T-helper 2 cell treated with Interferon-gamma antibody and Interleukin-4, amounts not matched to agents 5 μg/mL and 100 μg/mL, for 36 hours (primary cell): ENCODE measurements at regions not wholly inside any gene's neighbourhood (a gene's known extent, or its start where the extent isn't known, plus 50 kb on each side); places are given as distances from the start of the nearest gene placed in this dataset.
"Not testable (repeated sequence)": the region's sequence is repeated elsewhere in the genome, so short reads cannot be mapped to it uniquely, and the experiment has no call there.

Experiments used
- DNase-seq: peaks from one replicate; pipeline ENCODE4 v3.0.0; 2021; ENCODE audit warnings: low spot score
- H3K27ac Mint-ChIP-seq: one replicate; pipeline ENCODE4 v1.8.0; 2021; ENCODE audit warnings: mild to moderate bottlenecking, mixed read lengths
- H3K27me3 Mint-ChIP-seq: one replicate; pipeline ENCODE4 v1.8.0; 2021; ENCODE audit warnings: low read depth, mixed read lengths
- H3K36me3 Mint-ChIP-seq: one replicate; pipeline ENCODE4 v1.8.0; 2021; ENCODE audit warnings: low read depth, mixed read lengths
- H3K4me1 Mint-ChIP-seq: one replicate; pipeline ENCODE4 v1.8.0; 2021; ENCODE audit warnings: low read depth, mixed read lengths
- H3K4me3 Mint-ChIP-seq: one replicate; pipeline ENCODE4 v1.8.0; 2022; ENCODE audit warnings: mild to moderate bottlenecking, moderate library complexity, mixed read lengths
- H3K9me3 Mint-ChIP-seq: one replicate; pipeline ENCODE4 v1.8.0; 2021; ENCODE audit warnings: mixed read lengths

DNA sequence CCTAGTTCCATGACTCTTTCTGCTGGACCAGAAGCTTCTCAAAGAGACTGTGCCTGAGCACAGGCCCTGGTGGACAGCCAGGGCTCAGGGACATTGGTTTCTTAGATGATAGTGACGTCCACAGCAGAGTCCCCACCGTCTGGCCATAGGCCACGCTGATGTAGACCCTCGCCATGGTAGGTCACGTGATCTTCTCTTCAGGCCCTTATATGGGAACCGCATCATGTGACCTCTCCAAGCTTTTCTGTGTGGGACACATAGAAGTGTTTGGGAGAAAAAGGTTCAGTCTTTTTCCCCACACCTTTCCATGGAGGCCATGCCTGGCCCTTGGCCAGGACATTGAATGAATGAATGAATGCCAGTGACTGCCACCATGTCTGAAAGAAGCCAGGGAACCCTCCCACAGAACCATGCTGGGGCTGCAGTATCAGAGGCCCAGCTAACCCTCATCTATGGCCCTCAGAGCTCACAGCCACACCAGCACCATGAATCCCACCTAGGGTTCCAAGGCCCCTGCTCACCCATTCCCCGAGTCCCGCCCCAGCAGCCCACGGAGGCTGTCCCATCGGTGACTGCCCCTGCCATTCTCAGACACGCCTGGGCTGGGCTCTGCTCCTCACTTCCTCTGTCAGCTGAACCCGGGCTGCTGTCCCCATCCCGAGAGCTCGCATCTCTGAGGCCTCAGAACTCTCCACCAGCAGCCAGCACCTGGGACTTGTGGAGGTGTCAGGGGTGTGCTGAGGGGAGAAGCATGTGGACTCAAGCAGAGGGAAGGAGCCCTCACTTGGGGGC is 292.1 kb downstream of the ADGRD1 start:
- Mint-ChIP-seq H3K9me3 (peaks cover 4% of the 10 kb centered on the region), H3K4me1 (no peaks in the 10 kb centered on the region), H3K27ac (no peak overlapping the region)

DNA sequence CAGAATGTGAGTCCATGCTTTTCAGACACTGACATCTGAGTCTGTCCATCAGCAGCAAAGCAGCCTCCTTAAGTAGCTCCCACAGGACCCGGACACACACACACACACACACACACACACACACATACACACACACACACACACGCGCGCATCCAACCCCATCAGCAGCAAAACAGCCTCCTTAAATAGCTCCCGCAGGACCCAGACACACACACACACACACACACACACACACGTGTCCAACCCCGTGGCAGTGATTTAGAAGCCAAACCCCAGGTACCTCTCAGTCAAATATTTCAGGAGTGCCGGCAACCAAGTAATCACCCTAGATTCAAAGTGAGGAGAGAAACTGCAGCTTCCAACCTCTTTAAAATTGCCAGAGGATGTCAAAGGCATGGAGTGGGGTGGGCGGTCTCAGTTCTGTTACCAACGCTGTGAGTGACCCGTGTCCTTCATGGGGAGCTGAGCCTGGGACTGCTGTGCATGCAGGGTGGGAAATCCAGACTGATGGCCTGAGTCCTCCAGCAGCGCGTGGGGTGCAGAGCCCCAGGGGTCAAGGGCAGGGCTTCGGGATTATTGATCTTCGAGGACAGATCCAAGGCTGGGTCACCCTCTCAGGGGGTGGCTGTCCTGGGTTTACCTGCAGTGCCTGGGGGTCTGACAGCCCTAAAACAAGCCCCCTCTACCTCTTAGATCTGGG is 293.5 kb downstream of the ADGRD1 start:
- not testable (repeated sequence) for H3K4me1 Mint-ChIP-seq

More for the DNA sequence above, 292.1 kb downstream of the ADGRD1 start:
- no peaks in the 10 kb centered on the region for H3K27me3 Mint-ChIP-seq
- no peak for DNase-seq
- no peak overlapping the region for H3K4me3 Mint-ChIP-seq
- no peaks in the 10 kb centered on the region for H3K36me3 Mint-ChIP-seq

DNA sequence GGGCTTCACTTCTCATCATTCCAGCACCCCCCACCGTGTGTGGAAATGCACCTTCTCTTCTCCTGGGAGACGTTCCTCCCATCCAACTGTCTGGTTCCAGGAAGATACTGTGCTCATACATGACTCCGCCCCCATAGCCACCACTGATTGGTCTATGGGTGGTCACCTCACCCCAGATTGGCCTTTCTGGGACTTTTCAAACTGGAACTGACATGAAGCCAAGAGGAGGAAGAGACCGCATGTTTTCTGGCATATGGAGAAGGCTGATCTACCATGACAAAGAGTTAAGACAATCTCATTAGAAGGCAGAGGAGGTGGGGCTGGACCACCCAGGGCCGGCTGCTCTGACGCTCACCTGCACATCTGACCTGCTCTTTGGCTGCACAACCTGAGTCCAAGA is 294.2 kb downstream of the ADGRD1 start:
- not testable (repeated sequence) for H3K9me3 Mint-ChIP-seq, H3K36me3 Mint-ChIP-seq, DNase-seq, H3K27ac Mint-ChIP-seq, H3K4me3 Mint-ChIP-seq, H3K27me3 Mint-ChIP-seq, H3K4me1 Mint-ChIP-seq

More for the DNA sequence above, 293.5 kb downstream of the ADGRD1 start:
- DNase-seq, H3K36me3 Mint-ChIP-seq, H3K4me3 Mint-ChIP-seq, H3K27ac Mint-ChIP-seq, H3K9me3 Mint-ChIP-seq, H3K27me3 Mint-ChIP-seq: not testable (repeated sequence)

DNA sequence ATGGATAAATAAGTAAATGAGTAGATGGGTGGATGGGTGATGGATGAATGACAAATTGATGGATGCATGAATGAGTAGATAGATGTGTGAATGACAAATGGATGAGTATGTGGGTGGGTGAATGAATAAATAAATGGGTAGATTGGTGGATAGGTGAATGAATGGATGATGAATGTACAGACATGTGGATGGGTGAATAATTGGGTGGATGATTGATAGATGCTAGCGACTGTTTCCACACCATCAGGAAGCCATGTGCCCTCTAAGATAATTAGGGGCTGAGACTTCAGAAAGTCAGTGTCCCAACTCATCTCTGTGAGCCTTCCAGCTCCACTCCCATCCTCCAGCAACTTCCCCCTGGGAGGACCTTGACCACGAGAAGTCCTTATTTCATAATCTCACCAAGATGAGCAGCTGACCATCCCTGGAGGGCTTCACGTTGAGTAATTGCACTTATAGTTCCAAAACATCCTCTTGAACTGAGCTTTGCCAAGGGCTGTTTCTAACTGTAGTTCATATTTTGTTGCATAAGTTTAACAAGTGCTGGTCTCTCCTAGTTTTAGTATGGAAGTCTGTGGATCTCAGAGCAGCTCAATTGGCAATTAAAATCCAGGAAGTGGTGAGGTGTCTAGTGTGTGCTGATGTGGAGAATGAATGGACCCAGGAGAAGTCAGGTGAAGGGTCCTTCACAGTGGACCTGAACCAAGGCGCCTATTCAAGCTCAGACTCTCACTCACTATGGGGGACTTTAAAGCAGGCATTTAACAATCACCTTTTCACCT is 295.7 kb downstream of the ADGRD1 start:
- Mint-ChIP-seq H3K27me3 (no peaks in the 10 kb centered on the region), H3K4me3 (no peak overlapping the region), H3K9me3 (no peaks in the 10 kb centered on the region), H3K27ac (no peak overlapping the region), H3K4me1 (no peaks in the 10 kb centered on the region), H3K36me3 (no peaks in the 10 kb centered on the region)
- DNase-seq, result no peak

DNA sequence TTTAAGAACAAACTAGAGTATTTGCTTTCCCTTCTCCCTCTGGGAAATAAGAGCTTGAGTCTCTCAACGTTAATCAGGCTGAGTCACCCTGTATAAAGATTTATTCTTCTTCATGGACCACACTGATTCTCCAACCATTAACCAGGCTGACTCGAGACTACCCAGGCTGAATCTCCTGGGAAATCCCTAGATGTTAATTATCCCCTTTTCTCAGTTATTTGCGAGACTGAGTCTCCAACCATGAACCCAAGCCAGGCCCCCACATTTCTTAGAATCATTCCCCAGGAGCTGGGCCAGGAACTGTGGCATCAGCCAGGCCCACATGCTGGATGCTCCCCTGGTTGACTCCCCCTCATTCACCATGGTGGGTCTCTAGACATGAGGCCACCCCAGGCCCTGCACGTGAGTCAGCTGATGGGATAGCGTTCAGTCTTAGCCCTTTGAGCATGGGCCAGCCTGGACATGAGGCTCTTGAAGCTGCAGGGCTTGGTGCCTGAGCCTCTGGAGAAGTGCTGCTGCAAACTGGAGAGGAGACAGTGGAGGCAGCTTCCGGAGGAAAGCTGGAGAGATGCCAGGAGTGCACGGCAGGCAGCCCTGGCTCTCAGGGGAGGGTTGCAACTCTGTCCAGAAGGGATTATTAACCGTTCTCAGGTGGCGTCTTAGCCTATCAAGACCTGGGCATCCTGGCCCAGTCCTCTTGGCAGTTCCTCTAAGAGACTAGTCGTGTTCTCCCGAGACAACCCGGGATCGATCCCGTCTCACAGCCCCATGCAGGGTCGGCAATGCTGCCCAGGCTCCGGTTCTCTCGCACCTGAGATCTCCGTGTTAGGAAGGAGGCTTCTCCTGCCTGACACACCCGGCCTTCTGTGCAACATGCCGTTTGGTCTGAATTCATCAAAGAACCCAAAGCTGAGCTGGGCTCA is 296.6 kb downstream of the ADGRD1 start:
- no peaks in the 10 kb centered on the region for H3K9me3 Mint-ChIP-seq
- no peak overlapping the region for H3K4me3 Mint-ChIP-seq
- no peak for DNase-seq
- H3K27me3 Mint-ChIP-seq, result no peaks in the 10 kb centered on the region
- no peaks in the 10 kb centered on the region for H3K36me3 Mint-ChIP-seq
- H3K27ac Mint-ChIP-seq, result no peak overlapping the region
- no peaks in the 10 kb centered on the region for H3K4me1 Mint-ChIP-seq

DNA sequence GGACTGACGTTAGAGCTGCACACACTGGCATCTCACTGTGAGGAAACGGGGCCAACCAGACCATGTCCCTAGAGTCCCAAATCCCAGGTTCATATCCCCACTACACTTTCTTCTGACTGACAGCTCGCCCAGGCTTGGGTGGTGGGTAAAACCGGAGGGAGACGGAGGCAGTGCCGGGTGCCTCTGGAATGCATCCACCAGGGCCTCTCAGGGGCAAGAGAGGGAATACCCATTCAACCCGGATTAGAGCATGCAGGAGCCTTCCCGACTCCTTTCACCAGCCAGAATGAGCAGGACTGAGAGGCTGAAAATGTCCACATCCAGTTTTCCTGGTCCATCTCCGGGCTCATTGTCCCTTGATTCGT is 297.2 kb downstream of the ADGRD1 start:
- Mint-ChIP-seq H3K36me3 (no peaks in the 10 kb centered on the region), H3K4me3 (no peak overlapping the region), H3K4me1 (no peaks in the 10 kb centered on the region), H3K9me3 (no peaks in the 10 kb centered on the region), H3K27me3 (no peaks in the 10 kb centered on the region), H3K27ac (no peak overlapping the region)
- DNase-seq, result no peak

DNA sequence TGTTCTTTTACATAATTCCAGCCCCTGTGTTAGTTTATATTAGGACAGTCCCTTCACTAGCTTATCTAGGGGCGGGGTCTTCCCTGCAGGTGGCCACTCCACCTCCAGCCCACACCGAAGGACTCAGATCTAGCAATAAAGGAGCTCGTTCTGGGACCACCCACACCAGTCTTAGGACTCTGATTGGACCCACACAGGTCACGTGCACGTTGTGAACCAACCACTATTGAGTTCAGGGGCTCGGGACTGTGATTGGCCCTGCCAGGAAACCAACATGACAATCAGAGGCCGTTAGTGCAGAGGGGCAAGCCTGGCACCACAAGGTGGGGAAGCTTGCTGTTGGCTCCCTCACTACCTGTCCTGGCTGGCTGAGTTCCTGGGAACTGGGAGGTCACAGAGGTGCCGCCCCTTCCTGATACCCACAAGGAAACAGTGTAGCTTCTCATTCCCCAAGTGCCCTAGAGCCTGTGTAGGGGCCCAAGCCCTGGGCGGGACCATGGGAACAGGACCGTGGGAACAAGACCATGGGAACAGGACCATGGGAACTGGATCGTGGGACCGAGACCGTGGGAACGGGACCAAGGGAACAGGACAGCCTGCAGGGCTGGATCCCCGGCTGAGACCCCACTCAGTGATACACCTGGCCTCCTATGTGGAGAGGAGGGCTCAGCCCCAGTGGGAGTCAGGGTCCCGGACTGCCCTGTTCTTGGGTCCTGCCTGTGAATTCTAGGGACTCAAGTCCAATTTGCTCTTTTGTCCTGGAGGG is 297.8 kb downstream of the ADGRD1 start:
- DNase-seq, result no peak
- no peaks in the 10 kb centered on the region for H3K4me1 Mint-ChIP-seq
- no peaks in the 10 kb centered on the region for H3K27me3 Mint-ChIP-seq
- no peak overlapping the region for H3K4me3 Mint-ChIP-seq
- no peaks in the 10 kb centered on the region for H3K36me3 Mint-ChIP-seq
- H3K27ac Mint-ChIP-seq, result no peak overlapping the region
- no peaks in the 10 kb centered on the region for H3K9me3 Mint-ChIP-seq

DNA sequence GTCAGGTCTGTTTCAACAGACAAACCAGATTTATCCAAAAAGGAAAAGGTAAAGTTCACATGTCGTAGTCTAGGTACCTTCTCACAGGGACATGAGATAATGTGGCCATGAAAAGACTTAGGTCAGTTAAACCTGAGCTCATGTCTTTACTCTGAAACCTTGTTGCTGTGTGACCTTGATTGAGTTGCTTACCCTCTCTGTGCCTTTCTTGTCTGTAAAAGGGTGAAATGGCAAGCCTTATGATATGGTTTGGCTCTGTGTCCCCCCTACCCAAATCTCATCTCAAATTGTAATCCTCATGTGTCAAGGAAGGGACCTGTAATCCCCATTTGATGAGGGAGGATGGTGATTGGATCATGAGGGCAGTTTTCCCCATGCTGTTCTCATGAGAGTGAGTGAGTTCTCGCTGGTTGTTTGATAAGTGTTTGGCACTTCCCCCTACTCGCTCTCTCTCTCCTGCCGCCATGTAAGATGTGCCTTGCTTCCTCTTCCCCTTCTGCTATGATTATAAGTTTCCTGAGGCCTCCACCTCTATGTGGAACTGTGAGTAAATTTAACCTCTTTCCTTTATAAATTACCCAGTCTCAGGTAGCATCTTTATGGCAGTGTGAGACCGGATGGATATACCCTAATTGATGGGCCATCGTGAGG is 299.8 kb downstream of the ADGRD1 start:
- H3K4me3 Mint-ChIP-seq, result no peak overlapping the region
- no peak overlapping the region for H3K27ac Mint-ChIP-seq
- no peaks in the 10 kb centered on the region for H3K36me3 Mint-ChIP-seq
- no peaks in the 10 kb centered on the region for H3K4me1 Mint-ChIP-seq
- H3K9me3 Mint-ChIP-seq, result no peaks in the 10 kb centered on the region
- no peaks in the 10 kb centered on the region for H3K27me3 Mint-ChIP-seq
- no peak for DNase-seq

- no peaks in the 10 kb centered on the region for H3K27me3 Mint-ChIP-seq
- no peak overlapping the region for H3K4me3 Mint-ChIP-seq
These were observed 300.7 kb downstream of the ADGRD1 start for GRCh38 chr12:131254374-131254773.

DNA sequence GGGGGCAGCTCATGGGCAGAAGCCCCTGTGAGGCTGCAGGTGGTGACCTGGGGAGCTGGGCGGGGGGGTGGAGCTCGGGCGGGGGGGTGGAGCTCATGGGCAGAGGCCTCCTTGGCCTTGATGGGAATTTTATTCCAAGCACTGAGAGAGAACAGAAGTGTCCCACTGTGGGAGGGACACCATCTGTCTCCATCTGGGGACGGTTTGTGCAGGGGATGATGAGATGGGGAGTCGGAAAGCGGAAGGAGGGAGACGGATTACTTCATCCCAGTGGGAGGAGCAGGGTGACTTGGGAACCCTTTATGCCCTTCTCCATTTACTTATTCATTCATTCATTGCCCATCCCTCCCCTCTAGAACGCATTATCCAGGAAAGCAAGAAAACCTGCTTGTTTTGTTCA is 304.7 kb downstream of the ADGRD1 start:
- no peak for DNase-seq
- Mint-ChIP-seq H3K4me1 (no peaks in the 10 kb centered on the region), H3K9me3 (no peaks in the 10 kb centered on the region), H3K27me3 (no peaks in the 10 kb centered on the region), H3K4me3 (no peak overlapping the region), H3K36me3 (no peaks in the 10 kb centered on the region), H3K27ac (no peak overlapping the region)

More at GRCh38 chr12:131254374-131254773, 300.7 kb downstream of the ADGRD1 start:
- DNase-seq, result no peak
- Mint-ChIP-seq H3K36me3 (no peaks in the 10 kb centered on the region), H3K27ac (no peak overlapping the region), H3K4me1 (no peaks in the 10 kb centered on the region), H3K9me3 (no peaks in the 10 kb centered on the region)

DNA sequence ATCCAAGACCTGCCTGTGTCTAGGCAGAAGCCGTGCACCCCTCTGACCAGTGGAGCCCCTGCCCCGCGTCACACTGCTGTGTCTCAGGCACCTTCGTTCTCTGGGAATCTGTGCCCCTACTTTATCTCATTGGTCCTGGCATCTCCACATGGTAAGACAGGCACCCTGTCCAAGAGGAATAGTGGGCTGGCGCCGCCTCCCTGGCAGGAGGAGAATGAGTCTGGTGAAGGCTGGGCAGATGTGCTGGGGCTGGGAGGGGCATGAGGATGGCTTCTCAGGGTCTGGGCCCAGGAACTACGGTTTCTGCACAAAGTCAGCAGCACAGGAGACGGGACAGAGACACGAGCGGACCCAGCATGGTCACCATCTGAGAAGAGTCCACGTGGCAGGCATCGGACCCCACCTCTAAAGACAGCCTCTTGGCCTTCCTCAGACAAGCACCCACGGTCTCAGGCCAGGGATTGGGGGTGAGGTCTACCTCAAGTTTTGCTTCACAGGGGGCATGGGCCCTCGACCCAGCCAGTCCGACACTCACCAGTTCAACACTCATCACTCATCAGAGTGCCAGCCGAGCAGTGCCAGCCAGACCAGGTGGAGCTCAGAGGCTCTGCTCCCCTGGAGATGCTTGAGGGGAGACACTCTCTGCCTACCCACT is 306.7 kb downstream of the ADGRD1 start:
- H3K4me3 Mint-ChIP-seq, result no peak overlapping the region
- no peaks in the 10 kb centered on the region for H3K9me3 Mint-ChIP-seq
- H3K27me3 Mint-ChIP-seq, result no peaks in the 10 kb centered on the region
- H3K4me1 Mint-ChIP-seq, result no peaks in the 10 kb centered on the region
- H3K36me3 Mint-ChIP-seq, result no peaks in the 10 kb centered on the region
- no peak for DNase-seq
- H3K27ac Mint-ChIP-seq, result no peak overlapping the region

DNA sequence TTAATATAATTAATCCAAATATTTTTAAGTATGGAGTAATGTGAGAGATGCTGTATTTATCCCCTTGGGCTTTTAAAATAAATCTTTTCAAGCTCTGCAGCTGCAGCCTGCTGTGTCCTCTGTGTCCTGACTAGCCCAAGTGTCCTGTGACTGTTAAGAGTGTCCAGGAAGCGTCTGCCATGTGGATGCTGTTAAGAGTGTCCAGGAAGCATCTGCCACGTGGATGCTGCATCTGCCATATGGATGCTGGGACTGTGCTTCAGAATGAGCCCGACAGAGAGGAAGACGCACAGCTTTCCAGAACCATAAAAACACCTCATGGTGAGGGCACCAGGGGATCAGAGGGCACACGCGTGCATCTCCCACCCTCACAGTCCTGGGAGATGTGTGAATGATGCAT is 307.2 kb downstream of the ADGRD1 start:
- no peaks in the 10 kb centered on the region for H3K36me3 Mint-ChIP-seq
- no peaks in the 10 kb centered on the region for H3K4me1 Mint-ChIP-seq
- H3K9me3 Mint-ChIP-seq, result no peaks in the 10 kb centered on the region
- no peak overlapping the region for H3K4me3 Mint-ChIP-seq
- H3K27ac Mint-ChIP-seq, result no peak overlapping the region
- no peaks in the 10 kb centered on the region for H3K27me3 Mint-ChIP-seq
- no peak for DNase-seq
